HG02623 (cell line): ENCODE measurements at regions not wholly inside any gene's neighbourhood (a gene's known extent, or its start where the extent isn't known, plus 50 kb on each side); places are given as distances from the start of the nearest gene placed in this dataset.
"Not testable (repeated sequence)": the region's sequence is repeated elsewhere in the genome, so short reads cannot be mapped to it uniquely, and the experiment has no call there.

ENCODE experiments used
- ATAC-seq: cut with Tn5 transposase; IDR thresholded peaks from one replicate; pipeline ENCODE4 v1.9.1; 2021; ENCODE audit warnings: moderate library complexity; ENCODE audit not compliant: unreplicated experiment

- no peak for ATAC-seq
Observed at GRCh38 chr14:53748691-53749090, 207.9 kb downstream of the BMP4 start.

- ATAC-seq: no peak
Observed at GRCh38 chr14:53744857-53745256, 211.8 kb downstream of the BMP4 start.

- ATAC-seq: no peak
Observed at GRCh38 chr14:53743371-53743770, 213.3 kb downstream of the BMP4 start.

- ATAC-seq: no peak
Observed at GRCh38 chr14:53742233-53742620, 214.4 kb downstream of the BMP4 start.

GRCh38 chr14:53741479-53742232, 215.0 kb downstream of the BMP4 start:
- ATAC-seq: no peak

GRCh38 chr14:53740570-53740969, 216.1 kb downstream of the BMP4 start:
- no peak for ATAC-seq

- ATAC-seq: no peak
Observed at GRCh38 chr14:53735916-53736315, 220.7 kb downstream of the BMP4 start.

GRCh38 chr14:53723221-53723620, 233.4 kb downstream of the BMP4 start:
- ATAC-seq: no peak

- ATAC-seq: no peak
Observed at GRCh38 chr14:53719536-53719935, 237.1 kb downstream of the BMP4 start.

- ATAC-seq: no peak
Observed at GRCh38 chr14:53716578-53716977, 240.0 kb downstream of the BMP4 start.

- ATAC-seq: no peak
Observed at GRCh38 chr14:53715193-53715721, 241.4 kb downstream of the BMP4 start.

- no peak for ATAC-seq
Observed at GRCh38 chr14:53714495-53715192, 242.0 kb downstream of the BMP4 start.

- ATAC-seq: not testable (repeated sequence)
Observed at GRCh38 chr14:53712901-53713300, 243.7 kb downstream of the BMP4 start.

- no peak for ATAC-seq
Observed at GRCh38 chr14:53711205-53711604, 245.4 kb downstream of the BMP4 start.

GRCh38 chr14:53710615-53711014, 246.0 kb downstream of the BMP4 start:
- no peak for ATAC-seq

- no peak for ATAC-seq
Observed at GRCh38 chr14:53709381-53709780, 247.2 kb downstream of the BMP4 start.

GRCh38 chr14:53703457-53703856, 253.2 kb downstream of the BMP4 start:
- no peak for ATAC-seq

- ATAC-seq: no peak
Observed at GRCh38 chr14:53701108-53701875, 255.3 kb downstream of the BMP4 start.

- ATAC-seq: no peak
Observed at GRCh38 chr14:53696217-53696965, 260.2 kb downstream of the BMP4 start.

- no peak for ATAC-seq
Observed at GRCh38 chr14:53695692-53696214, 260.9 kb downstream of the BMP4 start.

- no peak for ATAC-seq
Observed at GRCh38 chr14:53692885-53693284, 263.7 kb downstream of the BMP4 start.
